Erythroblast (primary cell): ENCODE measurements at regions not wholly inside any gene's neighbourhood (a gene's known extent, or its start where the extent isn't known, plus 50 kb on each side); places are given as distances from the start of the nearest gene placed in this dataset.
"Not testable (repeated sequence)": the region's sequence is repeated elsewhere in the genome, so short reads cannot be mapped to it uniquely, and the experiment has no call there.

Source experiments
- DNase-seq, 2 experiments: peaks; one replicate each; lab custom pipeline; 2025; lab: John Stamatoyannopoulos, UW
- GATA1 ChIP-seq: IDR thresholded peaks from 2 replicates; pipeline ENCODE4 v1.6.1; 2011; ENCODE audit warnings: low read depth, mild to moderate bottlenecking, control low read depth, low read length, moderate library complexity
- POLR2A ChIP-seq: IDR thresholded peaks from 2 replicates; pipeline ENCODE4 v1.6.1; 2011; ENCODE audit warnings: mild to moderate bottlenecking, low read length

GRCh38 chr16:66020642-66021041, 345.8 kb upstream of the CDH5 start:
- TF ChIP-seq POLR2A = no peak
- no peak for TF ChIP-seq GATA1
- DNase-seq = no peak

DNA sequence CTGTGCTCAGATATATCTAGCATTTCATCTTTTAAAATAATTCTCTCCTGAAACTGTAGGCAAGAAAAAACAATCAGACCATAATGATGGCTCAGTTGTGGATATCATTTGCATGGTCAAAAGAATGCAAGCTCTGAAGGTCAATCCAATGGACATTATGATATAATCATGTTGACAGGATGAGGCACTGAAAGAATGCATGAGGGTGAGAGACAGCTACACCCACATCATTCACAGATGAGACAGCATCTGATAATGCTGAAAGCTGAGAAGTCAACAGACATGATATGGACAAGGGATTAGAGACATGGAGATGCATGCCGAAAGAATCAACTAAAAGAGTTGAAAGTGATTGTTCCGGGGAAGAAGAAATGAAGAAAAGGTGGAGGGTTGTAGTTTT, 346.4 kb upstream of the CDH5 start:
- DNase-seq = no peak
- TF ChIP-seq GATA1 = no peak
- TF ChIP-seq POLR2A = no peak

- not testable (repeated sequence) for DNase-seq
These were observed 347.0 kb upstream of the CDH5 start for GRCh38 chr16:66019502-66019901.

GRCh38 chr16:66014221-66014620, 352.3 kb upstream of the CDH5 start:
- TF ChIP-seq GATA1 (no peak), POLR2A (no peak)

GRCh38 chr16:66013486-66013885, 353.0 kb upstream of the CDH5 start:
- no peak for DNase-seq
- TF ChIP-seq POLR2A (no peak), GATA1 (no peak)

More at GRCh38 chr16:66014221-66014620, 352.3 kb upstream of the CDH5 start:
- no peak for DNase-seq

DNA sequence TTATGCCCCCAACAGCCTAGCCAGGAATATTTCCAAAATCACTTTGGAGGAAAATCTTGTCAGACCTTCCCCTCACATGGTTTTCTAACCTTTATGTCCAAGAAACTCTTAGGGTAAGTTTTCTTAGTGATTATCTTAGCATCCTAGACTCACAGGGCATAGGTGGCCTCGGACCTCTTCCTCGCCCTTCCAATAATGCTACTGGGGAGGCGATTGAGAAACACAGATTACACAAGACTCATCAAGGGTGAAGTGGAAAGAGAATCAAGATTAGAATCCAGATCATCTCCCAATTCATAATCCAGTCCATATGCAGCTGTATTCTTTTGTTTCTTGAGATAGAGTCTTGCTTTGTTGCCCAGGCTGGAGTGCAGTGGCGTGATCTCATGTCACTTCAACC, 358.4 kb upstream of the CDH5 start:
- no peak for DNase-seq
- TF ChIP-seq GATA1 (no peak), POLR2A (no peak)

- DNase-seq = no peak
- TF ChIP-seq GATA1 (no peak), POLR2A (no peak)
These were observed 358.8 kb upstream of the CDH5 start for GRCh38 chr16:66007717-66008116.

GRCh38 chr16:66006485-66006884, 360.0 kb upstream of the CDH5 start:
- no peak for TF ChIP-seq POLR2A
- no peak for DNase-seq

DNA sequence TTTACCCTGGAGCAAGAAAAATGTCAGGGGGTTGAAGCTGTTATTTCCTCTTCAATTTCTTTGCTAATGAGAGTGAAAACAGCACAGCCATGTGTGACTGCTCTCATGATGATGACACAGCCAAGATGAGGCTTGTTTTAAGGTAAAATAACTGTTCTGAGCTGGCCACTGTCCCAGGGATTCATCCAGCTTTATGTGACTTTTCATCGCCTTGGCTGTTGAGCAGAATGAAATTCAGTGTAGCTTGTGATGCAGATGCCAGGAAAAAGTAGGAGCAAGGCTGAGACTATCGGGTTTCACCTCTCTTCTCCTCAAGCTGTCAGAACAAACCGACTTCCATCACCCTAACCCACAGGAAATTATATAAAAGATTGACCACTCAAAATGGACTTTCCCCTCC, 361.8 kb upstream of the CDH5 start:
- DNase-seq = no peak
- no peak for TF ChIP-seq POLR2A
- no peak for TF ChIP-seq GATA1

- no peak for TF ChIP-seq POLR2A
- TF ChIP-seq GATA1 = no peak
- DNase-seq = no peak
These were observed 363.3 kb upstream of the CDH5 start for GRCh38 chr16:66003201-66003600.

GRCh38 chr16:66002601-66003000, 363.9 kb upstream of the CDH5 start:
- DNase-seq = no peak
- TF ChIP-seq POLR2A (no peak), GATA1 (no peak)

DNA sequence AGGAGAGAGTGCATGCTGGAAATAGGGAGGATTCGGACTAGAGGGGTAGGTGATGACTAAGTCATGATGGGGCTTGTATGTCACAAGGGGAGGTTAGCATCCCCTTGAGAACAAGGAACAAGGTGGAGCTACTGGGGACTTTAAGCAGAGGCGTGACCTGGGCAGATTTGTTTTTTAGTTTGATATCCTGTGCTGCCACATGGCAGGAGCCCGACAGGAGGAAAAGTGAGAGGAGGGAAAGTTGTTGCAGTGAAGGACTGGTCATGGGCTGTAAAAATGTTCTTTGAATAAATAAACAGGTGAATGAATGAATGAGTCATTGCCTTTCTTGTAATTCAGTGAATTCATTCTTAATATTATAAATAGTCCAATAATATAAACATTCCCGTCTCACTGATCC, 365.1 kb upstream of the CDH5 start:
- no peak for TF ChIP-seq POLR2A
- no peak for DNase-seq

DNA sequence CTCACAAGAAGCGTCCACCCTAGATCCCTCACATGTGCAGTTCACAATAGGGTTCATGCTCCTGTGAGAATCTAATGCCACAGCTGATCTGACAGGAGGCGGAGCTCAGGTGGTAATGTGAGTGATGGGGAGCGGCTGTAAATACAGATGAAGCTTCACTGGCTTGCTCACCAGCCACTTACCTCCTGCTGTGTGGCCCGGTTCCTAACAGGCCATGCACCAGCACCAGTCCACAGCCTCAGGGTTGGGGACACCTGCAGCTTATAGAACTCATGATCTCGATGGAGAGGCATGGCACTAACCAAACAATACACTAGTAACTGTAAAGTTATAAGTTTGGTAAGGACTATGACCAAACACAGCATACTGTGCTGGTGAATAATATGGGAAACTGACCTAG, 368.0 kb upstream of the CDH5 start:
- no peak for TF ChIP-seq POLR2A
- TF ChIP-seq GATA1 = no peak
- no peak for DNase-seq

- TF ChIP-seq POLR2A = no peak
- no peak for TF ChIP-seq GATA1
These were observed 372.2 kb upstream of the CDH5 start for GRCh38 chr16:65994291-65994690.

DNA sequence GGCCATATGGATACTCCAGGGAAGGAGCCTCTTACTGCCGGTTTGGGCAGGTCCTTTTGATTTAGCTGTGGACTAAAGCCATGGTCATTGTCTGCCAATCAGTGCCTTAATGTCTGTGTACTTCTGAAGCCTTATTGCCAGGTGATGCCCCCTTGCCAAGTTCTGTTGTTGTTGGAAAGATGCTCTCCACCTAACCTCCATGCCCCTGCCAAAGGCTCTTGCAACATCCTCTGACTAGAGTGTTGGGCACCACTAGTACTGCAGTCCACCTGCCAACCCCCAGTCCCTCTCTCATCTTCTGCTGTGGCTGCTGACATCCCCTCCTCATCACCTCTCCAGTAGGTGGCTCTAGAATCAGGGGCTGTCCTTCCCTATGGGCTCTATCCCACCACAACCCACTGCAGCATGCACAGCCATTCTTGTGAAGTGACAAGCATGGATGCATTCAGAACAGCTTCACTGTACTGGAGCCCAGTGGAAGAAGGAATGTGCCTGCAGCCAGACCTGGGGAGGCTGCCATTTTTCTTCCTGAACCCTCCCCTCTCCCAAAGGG, 375.3 kb upstream of the CDH5 start:
- TF ChIP-seq POLR2A (no peak), GATA1 (no peak)
- DNase-seq = no peak

More at GRCh38 chr16:65994291-65994690, 372.2 kb upstream of the CDH5 start:
- no peak for DNase-seq
